Right lobe of liver (tissue), 4 donors: ENCODE measurements at regions not wholly inside any gene's neighbourhood (a gene's known extent, or its start where the extent isn't known, plus 50 kb on each side); places are given as distances from the start of the nearest gene placed in this dataset.

Experiments
- CTCF ChIP-seq, 4 donors: fragments of 200-600 bp in 3 of 4; fragments of 450-650 bp in 1 of 4; IDR thresholded peaks; one replicate each; pipeline versions ENCODE4 v1.5.1 to v1.8.0; 2016 to 2022; ENCODE audit warnings: antibody characterized with exemption in 4 of 4, mild to moderate bottlenecking in 2 of 4
- POLR2A ChIP-seq: fragments of 450-650 bp; IDR thresholded peaks from one replicate; pipeline ENCODE4 v1.6.1; 2017; ENCODE audit warnings: antibody characterized with exemption, mild to moderate bottlenecking
- donor health status: DM: no; HTN: no; CAD: no.
- donor health status: DM: no; HTN: no; CAD: no.
- donor health status: DM: no; HTN: yes; CAD: no.

GRCh38 chr5:72020161-72020983, 86.9 kb upstream of the MAP1B start:
- no peak for TF ChIP-seq POLR2A
- TF ChIP-seq CTCF (IDR thresholded peaks at IDR 0.05), result no peak
